ENCODE measurements at regions not wholly inside any gene's neighbourhood (a gene's known extent, or its start where the extent isn't known, plus 50 kb on each side); places are given as distances from the start of the nearest gene placed in this dataset.
"Not testable (repeated sequence)": the region's sequence is repeated elsewhere in the genome, so short reads cannot be mapped to it uniquely, and the experiment has no call there.

GRCh38 chr18:38651736-38652135 lies 1086.1 kb upstream of the CELF4 start:
- H3K4me3 ChIP-seq (ENCODE audit: low read depth, low read length) = no peak overlapping the region
- DNase-seq (ENCODE audit: low read depth) (no peak), FAIRE-seq (no peak)
- H3K27me3 ChIP-seq (ENCODE audit: control insufficient read depth, insufficient read depth, low read length) = no peaks in the 10 kb centered on the region
- no peaks in the 10 kb centered on the region for H3K36me3 ChIP-seq (ENCODE audit: control insufficient read depth, insufficient read depth, low read length)
- TF ChIP-seq CTCF (IDR thresholded peaks at IDR 0.05; ENCODE audit: insufficient read depth, low read length, severe bottlenecking) = no peak

- TF ChIP-seq CTCF (IDR thresholded peaks at IDR 0.05; ENCODE audit: insufficient read depth, low read length, severe bottlenecking) = no peak
- DNase-seq (ENCODE audit: low read depth) (no peak), FAIRE-seq (no peak)
- H3K4me3 ChIP-seq (ENCODE audit: low read depth, low read length) = no peak overlapping the region
- no peaks in the 10 kb centered on the region for H3K36me3 ChIP-seq (ENCODE audit: control insufficient read depth, insufficient read depth, low read length)
- H3K27me3 ChIP-seq (ENCODE audit: control insufficient read depth, insufficient read depth, low read length) = no peaks in the 10 kb centered on the region
Observed at GRCh38 chr18:38648179-38648578, 1082.6 kb upstream of the CELF4 start.

GRCh38 chr18:38646296-38646695 lies 1080.7 kb upstream of the CELF4 start:
- FAIRE-seq (no peak), DNase-seq (ENCODE audit: low read depth) (no peak)
- H3K4me3 ChIP-seq (ENCODE audit: low read depth, low read length) = no peak overlapping the region

GRCh38 chr18:38644875-38645641 lies 1079.5 kb upstream of the CELF4 start:
- no peaks in the 10 kb centered on the region for H3K36me3 ChIP-seq (ENCODE audit: control insufficient read depth, insufficient read depth, low read length)
- FAIRE-seq (no peak), DNase-seq (ENCODE audit: low read depth) (peak; percentile 41)
- no peaks in the 10 kb centered on the region for H3K27me3 ChIP-seq (ENCODE audit: control insufficient read depth, insufficient read depth, low read length)
- H3K4me3 ChIP-seq (ENCODE audit: low read depth, low read length) = no peak overlapping the region
- TF ChIP-seq CTCF (IDR thresholded peaks at IDR 0.05; ENCODE audit: insufficient read depth, low read length, severe bottlenecking) = no peak

More at GRCh38 chr18:38646296-38646695, 1080.7 kb upstream of the CELF4 start:
- H3K27me3 ChIP-seq (ENCODE audit: control insufficient read depth, insufficient read depth, low read length) = no peaks in the 10 kb centered on the region
- no peak for TF ChIP-seq CTCF (IDR thresholded peaks at IDR 0.05; ENCODE audit: insufficient read depth, low read length, severe bottlenecking)
- no peaks in the 10 kb centered on the region for H3K36me3 ChIP-seq (ENCODE audit: control insufficient read depth, insufficient read depth, low read length)

GRCh38 chr18:38642711-38643110 lies 1077.1 kb upstream of the CELF4 start:
- Histone ChIP-seq H3K4me3 (ENCODE audit: low read depth, low read length) (no peak overlapping the region), H3K27me3 (ENCODE audit: control insufficient read depth, insufficient read depth, low read length) (no peaks in the 10 kb centered on the region), H3K36me3 (ENCODE audit: control insufficient read depth, insufficient read depth, low read length) (no peaks in the 10 kb centered on the region)
- FAIRE-seq (no peak), DNase-seq (ENCODE audit: low read depth) (no peak)
- no peak for TF ChIP-seq CTCF (IDR thresholded peaks at IDR 0.05; ENCODE audit: insufficient read depth, low read length, severe bottlenecking)

GRCh38 chr18:38639700-38640099 lies 1074.1 kb upstream of the CELF4 start:
- not testable (repeated sequence) for FAIRE-seq; H3K36me3 ChIP-seq (ENCODE audit: control insufficient read depth, insufficient read depth, low read length); DNase-seq (ENCODE audit: low read depth); H3K4me3 ChIP-seq (ENCODE audit: low read depth, low read length); H3K27me3 ChIP-seq (ENCODE audit: control insufficient read depth, insufficient read depth, low read length)

Data from bronchial epithelial cell (primary cell).